ENCODE measurements at regions not wholly inside any gene's neighbourhood (a gene's known extent, or its start where the extent isn't known, plus 50 kb on each side); places are given as distances from the start of the nearest gene placed in this dataset.
"Not testable (repeated sequence)": the region's sequence is repeated elsewhere in the genome, so short reads cannot be mapped to it uniquely, and the experiment has no call there.

DNA sequence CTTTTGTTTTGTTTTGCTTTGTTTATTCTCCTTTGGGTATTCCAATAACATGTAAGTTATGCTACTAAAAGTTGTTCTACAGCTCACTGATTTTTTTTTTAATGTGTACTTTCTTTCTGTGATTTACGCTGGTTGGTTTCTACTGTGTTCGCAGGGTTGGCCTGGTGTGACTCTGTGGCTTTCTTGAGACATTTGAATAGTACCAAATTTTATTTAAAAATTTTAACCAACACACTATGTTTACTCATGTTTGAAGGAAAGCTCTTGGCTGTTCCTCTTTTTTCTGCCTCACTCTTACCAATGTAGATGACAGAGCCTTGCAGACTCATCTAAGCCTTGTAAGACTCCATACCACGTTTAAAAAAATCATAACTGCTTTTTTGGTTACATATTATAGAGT, 1784.9 kb upstream of the DEFB115 start:
- intact Hi-C loops (cut with DNase I), result no loop called here
- ATAC-seq (ENCODE audit: poor library complexity) (no peak), DNase-seq (no peak)

DNA sequence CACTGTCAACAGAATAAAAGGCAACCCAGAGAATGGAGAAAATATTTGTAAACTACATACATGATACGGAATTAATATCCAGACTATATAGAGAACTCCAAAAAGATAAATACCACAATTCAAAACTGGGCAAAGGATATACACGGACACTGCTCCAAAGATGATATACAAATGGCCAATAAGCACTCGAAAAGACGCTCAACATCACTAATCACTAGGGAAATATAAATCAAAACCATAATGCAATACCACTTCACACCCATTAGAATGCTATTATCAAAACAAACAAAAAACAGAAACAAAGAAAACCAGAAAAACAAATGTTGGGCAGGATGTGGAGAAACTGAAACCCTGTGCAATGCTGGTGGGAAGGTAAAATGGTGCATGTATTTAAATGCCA, 1764.6 kb upstream of the DEFB115 start:
- DNase-seq; intact Hi-C loops (cut with DNase I); ATAC-seq (ENCODE audit: poor library complexity): not testable (repeated sequence)

DNA sequence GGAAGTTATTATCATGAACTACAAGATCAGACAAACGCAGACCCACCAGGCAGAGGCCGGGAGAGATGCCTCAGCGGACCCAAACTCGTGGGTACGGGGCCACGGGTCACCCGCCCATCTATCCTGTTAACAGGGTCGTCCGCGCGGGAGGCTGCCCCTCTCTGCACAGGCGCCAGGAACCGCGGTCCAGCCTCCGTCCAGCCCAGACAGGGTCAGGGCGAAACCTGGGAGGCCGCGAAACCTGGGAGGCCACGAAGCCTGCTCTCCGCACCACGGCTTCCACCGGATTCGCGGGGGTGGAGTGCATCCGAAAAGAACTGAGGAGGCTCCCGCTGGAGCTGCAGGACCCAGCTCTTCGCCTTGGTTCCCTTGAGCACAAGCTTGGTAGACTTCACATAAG, 1760.7 kb upstream of the DEFB115 start:
- ATAC-seq (ENCODE audit: poor library complexity); DNase-seq; intact Hi-C loops (cut with DNase I): not testable (repeated sequence)

DNA sequence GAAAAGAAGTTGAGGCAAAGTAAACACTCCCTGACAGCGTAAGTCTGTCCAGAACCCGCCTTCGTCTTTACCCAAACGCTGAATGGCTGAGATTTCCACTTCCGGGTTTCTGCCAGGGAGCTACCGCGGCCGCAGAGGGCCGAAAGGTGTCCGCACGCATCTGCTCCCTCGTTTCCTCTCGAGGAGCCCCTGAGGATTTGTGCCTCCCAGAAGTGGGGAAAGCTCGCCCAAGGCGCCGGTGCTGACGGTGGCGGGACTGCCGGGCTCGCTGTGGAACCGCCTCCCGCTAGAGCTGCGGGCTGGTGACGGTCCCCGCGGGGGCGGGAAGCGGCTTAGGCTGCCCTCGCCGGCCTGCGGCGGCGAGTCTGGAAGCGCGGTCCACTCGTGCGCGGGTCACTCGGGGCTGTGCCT, 1760.2 kb upstream of the DEFB115 start:
- ATAC-seq (ENCODE audit: poor library complexity) (no peak), DNase-seq (peak; percentile 41)
- intact Hi-C loops (cut with DNase I), result no loop called here

DNA sequence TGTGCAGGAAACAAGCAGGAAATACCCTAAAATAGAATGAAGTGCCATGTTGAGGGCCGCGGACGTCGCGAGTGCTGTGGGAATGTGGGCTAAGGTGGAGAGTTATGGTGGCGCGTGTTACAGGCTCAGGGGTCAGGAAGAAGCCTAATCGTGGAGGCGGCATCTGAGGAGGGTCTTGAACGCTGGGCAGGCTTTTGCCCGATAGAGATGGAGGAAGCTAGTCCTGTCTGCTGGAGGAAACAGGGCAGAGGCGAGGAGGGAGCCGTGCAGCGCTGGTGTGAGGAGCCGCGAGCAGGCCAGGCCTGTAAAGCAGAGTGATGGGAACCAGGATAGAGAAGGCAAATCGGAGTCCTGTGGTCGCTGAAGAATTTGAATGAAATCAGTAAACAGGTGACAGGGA, 1759.8 kb upstream of the DEFB115 start:
- intact Hi-C loops (cut with DNase I); ATAC-seq (ENCODE audit: poor library complexity): not testable (repeated sequence)
- DNase-seq, result peak; percentile 46

DNA sequence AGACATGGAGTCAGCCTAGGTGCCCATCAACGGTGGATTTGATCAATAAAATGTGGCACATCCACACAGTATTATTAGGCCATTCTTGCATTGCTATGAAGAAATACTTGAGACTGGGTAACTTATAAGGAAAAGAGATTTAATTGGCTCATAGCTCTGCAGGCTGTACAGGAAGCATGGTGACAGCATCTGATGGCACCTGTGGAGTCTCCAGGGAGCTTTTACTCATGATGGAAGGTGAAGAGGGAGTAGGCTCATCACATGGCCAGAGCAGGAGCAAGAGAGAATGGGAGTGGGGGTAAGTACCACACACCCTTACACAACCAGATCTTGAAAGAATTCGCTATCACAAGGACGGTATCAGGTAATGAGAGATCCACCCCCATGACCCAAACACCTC, 1756.7 kb upstream of the DEFB115 start:
- peak; percentile 34 for DNase-seq
- ATAC-seq (ENCODE audit: poor library complexity); intact Hi-C loops (cut with DNase I): not testable (repeated sequence)

DNA sequence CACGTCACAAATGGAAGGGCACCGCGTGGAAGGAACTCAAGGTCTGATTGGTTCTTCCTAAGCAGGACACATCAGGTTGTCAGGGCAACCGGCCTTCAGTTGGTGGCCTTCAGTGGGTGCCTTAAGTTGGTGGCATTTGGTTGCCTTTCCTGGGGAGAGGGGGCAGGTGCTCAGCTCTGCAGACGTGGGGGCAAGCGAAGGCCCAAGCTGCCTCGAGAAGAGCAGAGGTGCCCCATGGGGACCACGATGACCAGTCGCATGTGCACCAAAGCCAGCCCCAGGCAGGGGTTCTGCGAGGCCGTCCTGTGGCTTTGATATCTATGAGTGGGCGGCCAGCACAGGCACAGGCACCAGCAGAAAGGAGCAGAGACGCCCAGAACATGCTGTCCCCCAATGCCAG, 1742.8 kb upstream of the DEFB115 start:
- intact Hi-C loops (cut with DNase I); ATAC-seq (ENCODE audit: poor library complexity); DNase-seq: not testable (repeated sequence)

DNA sequence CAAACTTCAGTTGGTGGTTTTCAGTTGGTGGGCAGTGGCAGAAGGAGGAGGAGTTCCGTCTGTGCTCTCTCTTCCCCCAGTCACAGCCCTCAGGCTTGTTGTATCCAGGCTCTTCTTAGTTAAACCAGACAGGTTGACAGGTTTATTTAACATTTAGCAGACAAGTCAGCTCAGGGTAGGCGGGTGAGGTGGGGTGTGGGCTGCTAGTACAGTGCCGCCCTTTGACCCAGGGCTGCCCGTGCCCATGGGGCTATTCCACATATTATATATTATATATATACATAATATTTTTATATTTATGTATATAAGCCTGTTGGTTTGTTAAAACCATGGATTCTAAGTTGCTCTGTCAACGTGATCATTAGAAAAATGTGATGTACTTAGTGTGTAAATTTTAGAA, 1740.6 kb upstream of the DEFB115 start:
- DNase-seq; ATAC-seq (ENCODE audit: poor library complexity); intact Hi-C loops (cut with DNase I): not testable (repeated sequence)

DNA sequence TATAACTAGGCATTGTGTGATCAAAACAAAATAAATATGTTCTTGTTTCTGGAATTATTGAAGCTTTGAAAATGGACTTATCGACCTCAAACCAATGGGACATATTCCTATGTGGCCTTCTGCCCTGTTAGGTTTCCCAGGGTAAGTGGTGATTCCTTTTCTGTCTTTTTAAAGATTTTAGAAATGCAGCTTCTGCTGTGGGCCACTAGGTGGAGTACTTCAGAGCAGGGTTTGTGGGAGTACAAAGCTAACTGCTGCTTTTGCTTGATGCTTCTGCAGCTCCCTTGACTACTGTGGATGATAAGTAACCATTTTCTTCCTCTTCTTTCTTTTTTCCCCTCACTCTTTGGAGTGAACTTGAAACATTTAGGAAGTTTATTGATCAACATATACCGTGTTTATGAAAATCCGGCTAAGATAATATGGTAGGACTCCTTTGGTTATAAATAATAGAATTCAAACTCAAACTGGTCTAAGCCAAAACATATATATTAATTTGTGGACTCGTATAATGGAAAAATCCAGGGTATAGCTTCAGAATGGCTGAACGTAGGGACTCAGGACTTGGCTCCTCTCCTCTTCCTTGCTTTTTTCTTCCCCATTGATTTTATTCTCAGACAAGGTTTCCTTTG, 1737.7 kb upstream of the DEFB115 start:
- intact Hi-C loops (cut with DNase I); DNase-seq; ATAC-seq (ENCODE audit: poor library complexity): not testable (repeated sequence)

DNA sequence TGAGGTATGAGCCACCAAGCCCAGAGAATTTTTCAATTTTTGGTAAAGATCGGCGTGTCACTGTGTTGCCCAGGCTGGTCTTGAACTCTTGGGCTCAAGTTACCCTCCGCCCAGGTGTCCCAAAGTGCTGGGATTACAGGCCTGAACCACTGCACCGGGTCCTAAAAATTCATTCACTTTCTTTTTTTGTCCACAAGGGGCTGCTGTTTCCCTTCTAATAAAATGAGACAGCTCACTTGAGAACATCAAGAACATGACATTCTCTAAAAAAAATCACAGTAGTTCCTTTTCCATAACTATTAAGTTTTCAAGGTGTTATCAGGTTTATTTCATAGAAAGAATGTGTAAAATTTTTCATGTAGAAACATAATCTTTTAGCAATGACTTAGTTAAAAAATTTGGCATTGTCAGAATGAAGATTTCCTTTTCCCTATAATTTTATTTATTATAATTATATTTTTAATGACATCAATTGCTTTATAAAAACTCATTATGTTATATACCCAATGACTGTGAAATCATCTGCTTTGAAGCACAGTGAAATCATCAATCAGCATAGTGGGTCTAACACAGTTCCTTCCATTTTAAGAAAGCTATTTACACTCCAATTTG, 1723.8 kb upstream of the DEFB115 start:
- not testable (repeated sequence) for DNase-seq; ATAC-seq (ENCODE audit: poor library complexity)

DNA sequence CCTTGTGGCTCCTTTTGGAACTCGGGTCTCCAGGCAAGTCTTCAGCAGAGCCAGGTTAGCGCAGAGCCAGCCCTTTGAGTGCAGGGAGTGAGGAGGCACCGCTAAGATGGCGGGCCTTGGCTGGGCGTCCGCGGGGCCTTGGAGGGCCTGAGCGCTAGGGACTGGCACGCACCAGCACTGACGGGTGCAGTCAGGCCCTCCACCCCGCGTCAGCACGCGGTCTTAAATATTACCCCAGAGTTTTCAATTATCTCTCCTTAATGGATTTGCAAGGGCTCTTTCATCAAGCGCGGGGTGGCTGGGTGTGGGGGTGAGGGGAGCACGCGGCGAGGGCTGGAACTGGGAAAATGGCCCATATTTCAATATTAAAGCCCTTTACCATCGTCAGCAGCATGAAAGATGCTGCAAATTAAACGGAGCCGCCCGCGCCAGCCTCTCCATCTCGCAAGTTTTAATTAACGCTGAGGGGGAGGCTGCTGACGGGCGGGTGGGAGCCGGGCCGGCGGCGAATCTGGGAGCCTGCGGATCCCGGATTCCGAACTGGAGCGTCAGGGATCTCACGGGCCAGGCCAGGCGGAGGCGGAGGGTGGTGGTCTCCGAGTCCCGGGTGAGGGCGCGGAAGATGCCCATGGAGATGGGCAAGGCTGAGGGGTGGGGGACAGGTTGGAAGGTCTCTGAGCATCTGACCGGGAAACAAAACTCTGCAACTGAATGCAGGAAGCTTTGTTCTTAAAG, 1690.4 kb upstream of the DEFB115 start:
- DNase-seq; intact Hi-C loops (cut with DNase I); ATAC-seq (ENCODE audit: poor library complexity): not testable (repeated sequence)

More for the DNA sequence above, 1723.8 kb upstream of the DEFB115 start:
- intact Hi-C loops (cut with DNase I), result not testable (repeated sequence)

DNA sequence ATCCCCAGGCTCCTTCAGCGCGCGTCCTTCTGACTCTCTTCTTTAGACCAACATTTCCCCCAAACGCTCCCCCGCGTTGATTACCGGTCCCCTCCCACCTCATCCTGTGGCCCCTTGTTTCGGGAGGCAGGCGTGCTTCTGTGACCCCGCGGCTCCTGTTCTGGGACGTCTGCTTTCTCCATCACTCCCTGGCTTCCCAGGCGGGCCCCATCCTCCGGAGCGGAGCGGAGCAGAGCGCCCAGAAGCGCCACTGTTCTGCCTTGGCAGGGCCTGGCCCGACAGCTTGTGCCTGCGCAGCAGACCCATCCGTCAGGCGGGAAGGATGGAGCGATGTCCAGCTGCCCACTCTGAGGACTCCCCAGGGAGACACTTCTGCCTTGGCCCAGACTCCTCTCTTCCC, 1689.8 kb upstream of the DEFB115 start:
- DNase-seq; ATAC-seq (ENCODE audit: poor library complexity); intact Hi-C loops (cut with DNase I): not testable (repeated sequence)

DNA sequence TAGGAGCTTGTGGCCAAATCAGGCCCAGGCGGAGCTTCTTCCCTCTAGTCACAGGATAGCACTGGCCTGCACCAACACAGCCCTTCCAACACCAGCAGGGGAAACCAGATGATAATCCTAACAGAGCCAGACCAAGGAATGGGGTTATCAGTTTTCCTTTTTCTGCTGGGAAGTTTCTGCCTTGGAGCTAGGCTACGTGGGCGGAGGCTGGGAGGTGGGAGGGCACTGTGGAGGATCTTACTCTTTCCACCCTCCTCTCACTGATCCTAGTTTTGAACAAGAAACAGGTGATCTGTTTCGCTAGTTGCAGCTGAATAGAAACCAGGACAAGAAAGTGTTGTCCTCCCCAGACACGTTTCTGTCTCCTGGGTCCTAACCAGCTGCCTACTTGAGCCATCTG, 1687.3 kb upstream of the DEFB115 start:
- ATAC-seq (ENCODE audit: poor library complexity); intact Hi-C loops (cut with DNase I); DNase-seq: not testable (repeated sequence)

DNA sequence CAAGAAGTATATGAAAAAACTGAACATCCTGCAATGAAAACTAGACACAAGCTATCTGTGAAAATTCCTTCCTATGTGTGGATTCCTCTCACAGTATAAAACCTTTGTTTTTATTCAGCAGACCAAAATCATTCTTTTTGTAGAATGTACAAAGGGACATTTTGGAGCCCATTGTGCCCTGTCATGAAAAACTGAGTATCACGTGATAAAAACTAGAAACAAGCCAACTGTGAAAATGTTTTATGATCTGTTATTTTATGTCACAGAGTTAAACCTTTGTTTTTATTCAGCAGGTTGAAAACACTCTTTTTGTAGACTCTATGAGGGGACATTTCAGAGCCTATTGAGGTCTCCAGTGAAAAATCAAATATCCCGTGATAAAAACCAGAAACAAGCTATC, 1667.9 kb upstream of the DEFB115 start:
- intact Hi-C loops (cut with DNase I); DNase-seq; ATAC-seq (ENCODE audit: poor library complexity): not testable (repeated sequence)

DNA sequence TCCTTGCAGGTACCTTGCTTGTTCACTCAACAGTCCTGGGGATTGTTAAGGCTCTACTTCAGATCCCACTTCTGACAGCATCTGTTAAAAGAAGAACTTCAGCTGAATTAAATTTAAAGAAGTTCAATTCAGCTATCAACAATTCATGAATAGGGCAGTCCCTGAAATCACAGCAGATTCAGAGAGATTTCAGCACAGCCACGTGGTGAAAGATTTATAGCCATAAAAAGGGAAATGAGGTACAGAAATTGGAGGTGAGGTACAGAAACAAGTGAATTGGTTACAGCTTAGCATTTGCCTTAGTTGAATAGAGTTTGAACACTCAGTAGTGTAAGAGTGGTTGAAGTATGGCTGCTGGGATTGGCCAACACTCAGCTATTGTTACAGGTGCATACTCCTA, 1653.3 kb upstream of the DEFB115 start:
- intact Hi-C loops (cut with DNase I); ATAC-seq (ENCODE audit: poor library complexity); DNase-seq: not testable (repeated sequence)

DNA sequence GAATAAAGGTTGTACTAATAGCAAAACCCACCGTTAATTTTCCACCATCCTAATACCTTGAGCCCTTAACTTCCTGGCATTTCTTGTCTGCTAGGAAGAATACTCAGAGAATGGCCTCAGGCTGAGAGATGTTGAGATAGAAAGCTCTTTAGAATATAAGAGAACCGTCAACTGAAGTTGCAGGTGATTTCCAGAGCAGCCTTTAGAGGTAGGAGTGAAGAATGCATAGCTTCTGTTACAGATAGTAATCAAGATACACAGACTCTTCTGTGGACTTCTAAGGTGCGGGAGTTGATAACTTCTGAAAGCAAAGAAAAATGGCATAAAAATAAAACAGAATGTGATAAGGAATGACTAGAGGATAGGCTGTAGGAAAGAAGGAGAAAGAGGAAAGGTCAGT, 1651.3 kb upstream of the DEFB115 start:
- intact Hi-C loops (cut with DNase I); DNase-seq; ATAC-seq (ENCODE audit: poor library complexity): not testable (repeated sequence)

DNA sequence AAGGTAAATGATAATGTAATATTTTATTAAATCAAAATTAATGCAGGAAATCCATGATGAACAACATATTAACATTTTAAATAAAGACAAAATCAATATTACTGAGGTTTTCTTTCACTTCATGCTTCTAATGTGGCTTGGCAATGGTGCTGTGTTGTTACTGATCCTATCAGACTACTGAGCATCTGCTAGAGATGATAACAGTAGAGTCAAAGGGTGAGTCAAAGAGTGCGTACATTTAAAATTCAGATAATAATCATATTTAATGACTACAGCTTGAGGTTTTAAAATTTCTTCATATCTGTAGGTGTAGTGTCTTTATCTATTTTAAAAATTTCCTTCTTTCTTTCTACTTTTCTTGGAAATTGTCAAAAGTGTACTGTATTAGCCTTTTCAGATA, 1628.1 kb upstream of the DEFB115 start:
- ATAC-seq (ENCODE audit: poor library complexity); DNase-seq; intact Hi-C loops (cut with DNase I): not testable (repeated sequence)
